NCI-H524 (cell line): ENCODE measurements at regions not wholly inside any gene's neighbourhood (a gene's known extent, or its start where the extent isn't known, plus 50 kb on each side); places are given as distances from the start of the nearest gene placed in this dataset.

Experiments used
- DNase-seq, 2 experiments: peaks; one replicate each; lab custom pipeline; 2025; lab: John Stamatoyannopoulos, UW

DNA sequence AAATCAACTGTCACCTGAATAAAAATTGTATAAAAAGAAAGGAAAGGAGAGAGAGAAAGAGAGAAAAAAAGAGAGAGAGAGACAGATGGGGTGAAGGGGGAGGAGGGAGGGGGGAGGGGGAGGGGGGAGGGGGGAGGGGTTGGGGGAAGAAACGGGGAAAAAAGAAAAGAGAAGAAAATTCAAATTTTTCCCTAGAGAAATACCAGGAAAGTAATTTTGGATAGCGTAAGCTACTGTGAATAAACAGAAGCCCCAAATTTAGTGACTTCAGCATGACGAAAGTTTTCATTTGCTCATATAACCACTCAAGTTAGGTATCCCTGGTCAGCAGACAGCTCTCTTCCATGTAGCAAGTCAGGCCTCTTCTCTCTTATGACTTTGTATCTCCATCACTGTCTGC, 289.4 kb upstream of the MYOCD start:
- no peak for DNase-seq

DNA sequence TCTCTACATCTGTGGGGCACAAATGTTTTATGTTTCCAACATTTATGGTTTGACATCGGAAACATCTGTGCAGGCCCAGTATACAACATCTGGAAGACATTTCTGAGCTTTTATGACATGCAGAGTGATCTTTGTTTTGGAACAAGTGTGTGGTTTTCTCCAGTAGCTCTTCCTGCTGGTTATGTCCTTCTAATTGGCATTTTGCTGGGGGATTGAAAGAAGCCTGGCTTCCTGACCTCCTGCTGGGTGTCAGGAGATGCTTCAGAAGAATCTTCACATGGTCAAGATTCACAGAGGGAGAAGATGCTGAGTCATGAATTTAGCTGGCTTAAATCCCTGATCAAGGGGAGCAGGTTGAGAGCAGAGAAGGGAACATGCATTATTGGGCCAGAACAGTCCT, 279.5 kb upstream of the MYOCD start:
- DNase-seq = no peak

DNA sequence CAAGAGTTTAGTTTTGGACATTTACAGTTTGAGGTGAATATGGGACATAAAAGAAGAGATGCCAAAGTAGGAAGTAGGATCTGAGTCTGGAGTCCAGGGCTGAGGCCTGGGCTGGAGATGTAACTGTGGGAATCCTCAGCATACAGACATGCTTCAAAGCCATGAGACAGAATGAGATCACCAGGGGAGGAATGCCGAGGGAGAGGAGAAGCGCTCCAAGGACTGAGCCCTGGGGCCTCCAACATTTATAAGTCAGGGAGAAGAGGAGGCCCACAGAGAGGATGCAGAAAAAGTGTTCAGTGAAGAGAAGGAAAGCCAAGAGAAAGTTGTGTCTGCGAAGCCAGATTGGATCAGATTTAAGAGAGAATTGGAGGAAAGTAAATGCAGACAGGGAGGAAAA, 277.5 kb upstream of the MYOCD start:
- no peak for DNase-seq

DNA sequence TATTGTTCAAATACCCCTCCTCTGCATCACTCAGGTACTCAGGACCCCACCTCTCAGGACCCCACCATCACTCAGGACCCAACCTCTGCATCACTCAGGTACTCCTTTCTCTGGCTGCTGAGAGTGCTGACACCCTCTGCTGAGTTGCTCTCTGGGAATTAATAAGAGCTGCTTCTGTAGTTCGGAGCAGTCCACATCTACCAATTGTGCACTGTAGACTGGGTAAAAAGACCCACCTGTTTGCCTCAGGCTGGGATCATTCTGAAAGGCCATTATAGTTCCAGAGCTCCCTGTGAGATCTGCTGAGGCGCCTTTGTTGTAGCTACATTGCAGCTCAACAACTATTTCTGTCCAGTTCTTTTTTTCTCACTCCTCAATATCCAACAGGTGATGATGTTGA, 276.3 kb upstream of the MYOCD start:
- no peak for DNase-seq

DNA sequence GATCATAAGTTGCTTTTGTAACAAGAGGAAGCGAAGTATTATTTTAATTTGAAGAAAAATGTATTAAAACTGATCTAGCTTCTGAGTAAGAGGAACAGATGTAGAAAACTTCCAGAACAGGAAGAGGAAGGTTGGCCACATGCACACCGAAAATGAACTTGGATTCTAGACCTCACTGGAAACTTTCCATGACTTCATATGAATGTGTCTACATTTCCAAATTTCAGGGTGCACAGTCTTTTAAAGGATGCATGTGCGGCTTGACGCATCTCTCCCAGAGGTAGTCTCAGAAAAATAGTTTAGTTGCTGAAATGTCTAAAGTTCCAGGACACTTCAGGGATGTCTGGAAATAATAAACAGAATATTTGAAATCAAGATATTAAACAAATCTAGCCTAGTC, 275.1 kb upstream of the MYOCD start:
- DNase-seq = no peak

DNA sequence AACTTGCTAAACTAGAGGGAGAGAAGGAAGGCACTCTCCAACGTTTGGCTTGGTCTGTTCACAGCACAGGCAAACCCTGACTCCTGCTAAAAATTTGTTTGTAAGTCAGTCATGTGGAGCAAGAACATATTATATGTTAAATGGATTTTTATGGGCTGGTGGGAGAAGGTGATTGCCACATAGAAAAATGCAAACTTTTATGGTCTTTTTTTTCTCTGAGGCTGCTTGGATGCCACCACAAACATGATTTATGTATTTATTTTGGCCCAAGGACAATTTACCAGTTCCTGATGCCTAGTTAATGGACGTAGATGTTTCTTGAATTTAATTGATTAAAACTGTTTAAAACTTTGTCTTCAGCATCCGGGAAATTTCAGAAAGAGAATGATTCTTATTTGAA, 274.2 kb upstream of the MYOCD start:
- no peak for DNase-seq

DNA sequence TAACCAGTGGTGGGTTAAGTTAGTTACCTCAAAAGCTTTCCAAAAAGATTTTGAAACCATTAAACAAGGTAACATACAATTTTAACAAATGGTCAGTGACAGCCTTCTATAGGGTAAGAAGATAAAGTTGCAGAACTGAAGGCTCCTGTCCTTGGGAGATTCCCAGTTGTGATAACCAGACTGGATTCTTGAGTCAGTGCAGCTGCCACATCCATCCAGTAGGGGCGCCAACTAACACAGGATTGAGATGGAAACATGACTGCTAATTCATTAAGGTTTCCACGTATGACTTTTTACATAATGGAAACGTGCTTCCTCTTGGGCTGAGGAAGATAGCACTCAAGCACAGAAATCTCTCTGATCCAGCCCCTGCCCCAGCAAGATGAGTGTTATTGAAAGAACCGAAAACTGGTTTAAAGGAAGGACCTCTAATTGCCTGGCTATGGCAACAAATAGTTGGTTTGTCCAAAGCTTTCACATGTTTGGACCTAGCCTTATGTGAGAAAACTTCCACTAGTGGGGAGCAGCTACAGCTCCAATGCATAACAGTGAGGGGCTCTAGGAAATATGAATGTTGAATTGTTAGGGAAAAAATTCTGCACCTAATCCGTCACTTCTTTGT, 269.8 kb upstream of the MYOCD start:
- DNase-seq = peak; percentile 1 to 3

DNA sequence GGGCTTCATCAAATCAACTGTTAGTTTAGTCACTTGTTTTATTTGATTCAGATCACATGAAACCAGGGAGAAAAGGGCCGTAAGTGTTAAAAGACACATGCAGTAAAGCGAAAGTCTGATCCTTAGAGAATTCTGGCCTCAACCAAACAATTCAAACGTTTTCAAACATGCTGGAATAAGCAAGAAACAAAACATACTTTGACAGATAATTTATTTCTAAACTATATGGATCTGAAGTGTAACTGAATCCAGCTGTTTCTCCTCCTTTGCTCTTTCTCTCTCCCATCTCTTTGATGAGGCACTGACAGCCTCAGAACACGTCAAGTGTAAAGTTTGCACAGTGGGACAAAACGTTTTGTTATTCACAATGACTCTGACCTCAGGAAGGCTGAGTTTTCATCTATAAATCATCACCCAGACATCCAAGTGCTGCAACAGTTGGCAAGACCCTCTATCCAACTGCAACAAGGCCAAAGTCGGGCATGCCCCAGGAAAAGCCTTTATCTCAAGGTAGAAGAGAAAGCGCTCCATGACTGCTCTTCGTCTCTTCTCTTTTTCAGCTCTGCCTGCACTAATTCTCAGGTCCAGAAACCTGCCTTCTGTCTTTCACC, 267.1 kb upstream of the MYOCD start:
- DNase-seq = no peak

DNA sequence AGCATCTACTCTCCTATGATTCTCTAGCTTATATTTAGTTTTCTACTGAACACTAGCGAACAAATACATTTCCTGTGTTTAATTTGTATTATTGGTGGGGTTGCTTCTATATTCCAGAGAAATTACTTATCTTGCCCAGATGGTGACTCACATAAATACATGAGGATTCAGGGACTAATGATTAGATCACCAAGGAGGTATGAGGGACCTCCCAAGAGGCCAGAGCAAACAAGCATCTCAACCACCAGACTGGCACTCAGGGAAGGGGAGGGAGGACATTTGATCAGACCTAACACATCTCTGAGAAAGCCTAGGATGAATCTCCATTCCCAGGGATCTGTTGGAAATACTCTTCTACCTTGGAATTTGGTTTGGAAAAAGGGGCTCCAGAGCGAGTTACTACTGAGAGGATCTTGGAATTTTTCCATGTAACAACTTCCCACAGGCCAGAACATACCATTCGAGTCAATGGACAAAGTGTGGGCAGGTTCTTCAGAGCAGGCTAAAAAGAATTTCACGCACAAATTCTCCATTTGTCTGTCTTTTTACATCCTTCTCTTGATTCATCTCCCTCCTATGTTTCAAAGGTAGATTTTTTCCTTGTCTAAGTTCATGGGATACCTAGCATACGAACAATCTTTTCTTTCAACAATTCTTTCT, 262.6 kb upstream of the MYOCD start:
- DNase-seq = no peak

DNA sequence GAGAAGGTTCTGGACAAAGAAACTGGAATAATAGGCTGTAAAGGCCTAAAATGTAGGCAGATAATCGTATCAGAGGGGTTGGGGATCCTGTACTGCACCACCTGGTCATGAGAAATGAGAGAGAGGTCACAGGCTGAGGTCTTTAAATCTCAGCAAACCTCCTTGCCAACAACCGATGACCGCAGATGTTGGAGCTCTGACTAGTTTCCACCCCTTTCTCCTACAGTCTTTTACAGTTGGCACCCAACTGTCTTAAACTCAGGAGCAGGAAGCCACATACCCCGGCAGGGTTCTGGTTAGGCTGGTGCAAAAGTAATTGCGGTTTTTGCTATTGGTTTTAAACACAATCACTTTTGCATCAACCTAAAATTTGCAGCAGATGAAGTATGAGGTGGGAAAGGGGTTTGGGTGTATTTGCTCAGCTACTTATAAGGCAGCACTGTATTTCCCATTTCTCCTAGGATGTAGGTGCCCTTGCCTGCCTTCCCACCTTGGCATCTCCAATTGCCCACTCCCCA, 261.8 kb upstream of the MYOCD start:
- no peak for DNase-seq

DNA sequence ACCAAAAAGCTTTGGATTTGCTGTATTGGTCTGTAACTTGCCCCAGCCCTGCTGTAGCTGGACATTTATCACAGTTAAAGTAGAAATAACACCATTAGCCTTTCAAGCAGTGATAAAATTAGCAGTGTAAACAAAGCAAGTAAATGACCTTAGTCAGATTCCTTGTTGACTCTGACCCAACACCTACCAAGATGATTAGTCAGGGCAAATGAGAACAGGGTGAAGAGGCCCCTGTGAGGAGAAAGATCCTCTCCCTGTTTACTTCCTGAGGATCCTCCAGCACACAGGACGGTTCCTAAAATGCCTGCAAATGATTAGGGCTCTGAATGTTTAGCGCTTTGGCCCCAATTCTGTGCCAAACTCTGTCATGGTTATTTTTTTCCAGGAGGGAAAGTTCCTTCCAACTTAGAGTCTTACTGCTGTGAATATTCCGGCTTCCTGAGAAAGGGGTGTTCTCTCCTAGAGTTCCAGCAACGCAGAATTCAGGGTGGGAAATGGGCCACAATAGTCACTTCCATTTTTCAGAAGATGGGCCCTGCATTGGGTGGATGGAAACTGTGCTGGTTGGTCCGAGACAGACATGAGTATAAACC, 259.0 kb upstream of the MYOCD start:
- no peak for DNase-seq

DNA sequence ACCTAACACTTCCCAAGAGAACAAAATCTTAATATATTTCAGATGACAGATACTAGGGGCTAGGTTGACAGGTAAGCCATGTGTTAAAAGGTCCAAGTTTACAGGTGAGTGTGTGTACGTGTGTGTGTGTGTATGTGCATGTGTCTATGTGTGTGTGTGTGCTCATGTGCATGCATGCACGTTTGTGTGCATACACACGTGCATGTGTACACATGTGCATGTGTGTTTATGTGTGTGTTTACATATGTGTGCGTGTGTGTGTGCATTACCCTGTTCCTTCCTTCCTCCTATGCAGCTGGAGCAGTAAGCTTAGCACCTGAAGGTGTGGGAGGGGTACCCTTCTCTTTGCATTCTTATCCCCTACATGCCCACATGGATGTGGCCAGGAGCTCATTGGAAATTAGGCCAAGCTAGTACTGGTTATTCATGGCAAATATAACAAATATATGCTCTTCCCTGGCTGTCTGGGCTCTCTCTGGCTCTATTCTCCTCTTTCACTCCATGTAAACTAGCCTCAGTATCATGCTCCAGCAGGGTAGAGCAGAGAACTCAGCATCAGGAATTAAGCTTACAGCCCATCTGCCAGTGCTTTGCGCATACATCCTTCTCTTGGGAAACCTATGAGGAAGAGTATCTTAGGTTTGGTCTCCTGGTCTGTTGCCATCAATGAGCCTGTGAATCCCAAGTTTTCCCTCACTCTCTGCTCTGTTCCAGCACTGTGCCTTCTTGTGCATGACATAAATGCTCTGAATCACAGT, 258.0 kb upstream of the MYOCD start:
- DNase-seq = no peak

DNA sequence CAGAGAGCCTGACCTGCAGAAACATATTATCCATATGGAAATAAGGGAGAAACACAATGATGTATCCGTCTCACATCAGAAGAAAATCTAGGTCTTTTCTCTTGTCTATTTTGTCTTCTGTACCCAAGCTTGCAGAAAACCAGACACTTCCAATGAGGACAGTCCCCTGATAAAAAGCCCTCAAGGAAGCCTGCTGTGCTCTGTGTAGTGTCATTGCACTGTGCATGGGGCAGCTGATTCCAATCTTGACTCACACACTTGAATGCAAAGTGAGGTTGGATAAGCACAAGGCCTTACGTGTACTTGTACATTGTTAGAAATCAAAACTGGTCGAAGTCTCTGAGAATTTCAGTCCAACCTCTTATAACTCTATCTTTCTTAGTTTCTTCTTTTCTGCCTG, 256.6 kb upstream of the MYOCD start:
- DNase-seq = no peak

DNA sequence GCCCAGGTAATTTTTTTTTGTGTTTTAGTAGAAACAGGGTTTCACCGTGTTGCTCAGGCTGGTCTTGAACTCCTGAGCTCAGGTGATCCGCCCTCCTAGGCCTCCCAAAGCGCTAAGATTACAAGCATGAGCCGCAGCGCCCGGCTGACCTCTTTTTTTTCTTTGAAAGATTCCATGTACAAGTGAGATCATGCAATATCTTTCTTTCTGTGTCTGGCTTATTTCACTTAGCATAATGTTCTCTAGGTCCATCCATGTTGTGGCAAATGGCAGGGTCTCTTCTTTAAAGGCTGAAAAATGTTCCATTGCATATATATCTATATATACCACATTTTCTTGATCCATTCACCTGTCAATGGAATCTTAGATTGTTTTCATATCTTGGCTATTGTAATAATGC, 255.0 kb upstream of the MYOCD start:
- DNase-seq = no peak

DNA sequence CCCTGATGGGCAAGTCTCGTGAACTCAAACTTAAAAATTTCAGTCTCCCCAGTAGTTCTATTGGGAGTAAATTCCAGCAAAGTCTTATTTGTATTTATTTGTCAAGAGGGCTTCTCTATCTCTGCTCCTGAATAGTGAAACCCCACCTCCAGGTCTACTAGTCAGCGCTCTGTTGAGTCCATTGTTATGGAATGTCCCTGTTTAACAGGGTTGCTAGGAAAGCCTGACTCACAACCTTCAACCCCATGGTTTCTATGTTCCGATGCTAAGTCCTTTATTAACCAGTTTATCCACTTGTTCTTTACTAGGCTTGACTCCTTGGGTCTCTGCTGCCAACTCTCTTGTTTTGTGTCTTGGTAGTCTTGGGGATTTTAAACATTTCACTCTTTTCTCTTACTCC, 250.7 kb upstream of the MYOCD start:
- no peak for DNase-seq

DNA sequence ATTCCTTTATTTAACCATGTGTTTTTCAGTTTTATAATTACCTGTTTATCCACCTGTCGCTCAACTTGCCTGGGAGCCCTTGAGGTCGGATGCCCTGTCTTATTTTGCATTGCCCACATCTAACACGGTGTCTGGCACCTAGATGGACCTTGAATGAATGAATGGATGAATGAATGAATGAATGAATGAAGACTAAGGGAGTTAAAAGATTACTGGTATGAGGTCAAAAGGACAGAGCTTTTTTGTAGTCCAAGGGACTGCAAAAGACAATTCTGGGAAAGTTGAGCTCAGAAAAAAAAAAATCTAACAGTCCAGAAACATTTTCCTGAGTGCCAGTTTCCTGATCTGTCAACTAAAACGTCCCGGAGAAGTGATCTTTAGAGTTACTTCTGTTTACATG, 244.6 kb upstream of the MYOCD start:
- DNase-seq = no peak

DNA sequence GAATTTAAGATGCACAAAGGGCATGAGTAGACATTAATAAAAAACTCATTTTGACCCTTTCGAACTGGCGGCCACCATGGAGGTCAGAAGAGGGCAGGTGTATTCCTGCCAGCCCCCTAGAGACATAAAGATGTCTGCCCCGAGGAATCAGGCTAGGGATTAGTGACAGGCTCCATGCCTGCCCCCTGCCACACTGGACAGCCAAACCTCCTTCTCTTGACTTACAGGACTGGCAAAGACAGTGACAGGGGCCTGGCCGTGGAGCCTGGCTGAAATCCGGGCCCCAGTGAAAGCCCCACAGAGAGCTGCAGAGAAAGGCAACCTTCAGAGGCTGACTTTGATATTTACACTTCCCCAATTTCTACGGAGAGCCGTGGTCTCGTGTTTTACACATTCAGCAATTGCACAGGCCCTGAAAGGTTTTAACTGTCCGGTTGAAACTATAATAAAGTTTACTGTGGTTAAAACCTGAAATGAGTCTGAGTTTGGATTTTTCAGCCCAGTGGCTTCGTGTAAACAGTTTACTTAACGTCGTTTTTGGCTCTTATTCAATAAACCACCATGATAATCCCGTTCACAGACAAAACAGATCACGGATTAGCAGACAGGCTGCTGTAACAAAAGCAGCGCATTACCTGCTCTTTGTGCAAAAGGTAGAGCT, 243.9 kb upstream of the MYOCD start:
- no peak for DNase-seq

DNA sequence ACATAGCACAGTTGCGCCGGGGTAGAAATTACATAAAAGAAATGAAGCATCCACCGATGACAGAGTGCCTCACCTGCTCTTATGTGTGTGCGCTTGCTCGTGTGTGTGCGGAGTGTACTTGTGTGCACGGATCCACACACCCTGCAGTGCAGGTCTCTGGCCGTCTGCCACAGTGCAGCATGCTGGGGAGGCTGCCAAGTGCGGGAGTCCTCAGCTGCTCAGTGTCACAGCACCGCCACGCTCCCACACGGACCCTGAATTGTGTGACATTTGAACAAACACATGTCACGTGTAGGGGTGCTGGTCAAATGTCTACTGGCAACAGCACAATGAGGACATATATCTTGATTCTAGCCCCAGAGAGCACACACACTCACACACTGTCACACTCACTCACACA, 243.0 kb upstream of the MYOCD start:
- no peak for DNase-seq

DNA sequence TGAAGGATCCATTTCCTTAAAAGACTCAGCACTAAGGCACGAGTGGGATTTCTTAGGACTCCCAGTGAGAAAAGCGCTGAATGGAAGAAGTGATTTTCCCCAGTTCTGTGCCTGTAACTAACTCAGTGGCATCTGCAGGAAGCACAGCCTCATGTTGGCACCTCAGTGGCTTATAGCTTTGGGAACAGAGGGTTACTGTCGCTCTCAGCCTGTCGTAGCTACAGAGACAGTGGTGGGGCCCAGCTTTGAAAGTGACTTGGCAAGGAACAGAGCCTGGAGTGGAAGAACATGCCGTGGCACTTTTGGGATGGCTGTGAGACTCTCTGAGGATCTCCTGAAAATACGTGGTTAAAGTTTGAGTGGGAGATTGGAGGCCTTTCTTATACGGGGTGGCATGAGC, 242.4 kb upstream of the MYOCD start:
- DNase-seq = no peak

DNA sequence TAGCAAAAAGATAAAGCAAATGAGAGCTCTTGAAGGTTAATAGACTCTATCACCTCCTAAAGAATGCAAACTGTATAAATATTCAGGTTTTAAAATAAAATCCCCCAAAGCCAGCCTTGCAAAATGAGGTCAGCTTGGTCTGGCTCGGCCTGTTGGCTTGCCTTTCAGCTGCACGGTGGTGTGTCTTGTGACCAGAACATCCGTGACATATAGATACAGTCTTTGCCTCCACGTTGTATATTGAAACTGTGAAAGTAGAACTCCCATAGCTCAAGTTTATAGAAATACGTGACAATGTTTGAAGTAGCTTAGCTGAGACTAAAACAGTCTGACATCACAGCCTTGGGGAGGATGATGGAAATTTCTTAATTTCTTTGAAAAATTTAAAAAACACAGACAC, 236.6 kb upstream of the MYOCD start:
- no peak for DNase-seq

DNA sequence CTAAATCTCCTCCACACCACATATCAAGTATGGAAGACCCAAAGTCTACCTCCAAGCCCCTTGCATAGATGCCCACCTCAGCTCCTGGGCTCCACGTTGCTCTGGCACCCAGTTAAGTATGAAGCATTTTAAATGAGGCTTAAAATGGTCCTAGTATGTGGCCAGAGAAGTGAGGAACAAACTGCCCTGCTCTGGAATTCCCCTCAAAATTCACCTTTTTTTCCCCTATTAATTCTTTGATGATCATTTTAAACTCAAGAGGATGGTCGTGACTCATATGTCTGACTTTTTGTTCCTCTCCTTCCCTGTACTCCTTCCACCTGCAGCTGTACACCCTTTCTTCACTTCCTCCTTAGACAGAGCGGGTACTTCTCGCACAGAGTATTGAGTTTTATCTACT, 234.5 kb upstream of the MYOCD start:
- DNase-seq = no peak

DNA sequence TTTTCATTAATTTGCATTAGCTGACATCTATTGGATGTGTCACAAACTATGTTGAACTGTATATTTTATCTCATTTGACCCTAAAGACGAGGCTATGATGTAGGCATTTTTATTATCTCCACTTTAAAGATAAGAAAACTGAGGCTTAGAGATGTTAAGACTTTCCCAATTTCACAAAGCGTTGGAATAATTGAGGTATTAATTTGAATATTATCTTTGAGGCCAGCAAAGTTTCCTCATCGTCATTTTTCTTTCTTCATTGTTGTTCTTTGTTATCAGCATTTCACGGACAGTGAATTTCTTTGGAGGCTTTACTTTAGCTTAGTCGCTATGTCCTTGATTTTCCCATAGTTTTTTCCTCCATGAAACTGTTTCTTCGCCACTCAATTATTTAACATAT, 227.5 kb upstream of the MYOCD start:
- no peak for DNase-seq
